SK-MEL-5 (cell line): ENCODE measurements at regions not wholly inside any gene's neighbourhood (a gene's known extent, or its start where the extent isn't known, plus 50 kb on each side); places are given as distances from the start of the nearest gene placed in this dataset.

Source experiments
- DNase-seq: peaks from one replicate; pipeline ENCODE4 v3.0.0-alpha.2; 2016; ENCODE audit warnings: low read depth, low spot score
- in situ Hi-C: cut with HindIII; loops from 2 replicates; pipeline ENCODE4 v1.10.0; 2016; ENCODE audit warnings: low sequenced_read_pairs, high pct_unique_total_duplicates, low pct_unique_long_range_greater_than_20kb

GRCh38 chr21:15421441-15421881 is 308.3 kb upstream of the USP25 start:
- in situ Hi-C loops, result no loop called here
- DNase-seq, result peak; percentile 2

- in situ Hi-C loops, result no loop called here
- no peak for DNase-seq
These were observed 307.8 kb upstream of the USP25 start for GRCh38 chr21:15421947-15422346.

GRCh38 chr21:15422783-15423182 is 307.0 kb upstream of the USP25 start:
- DNase-seq, result no peak
- in situ Hi-C loops, result no loop called here

- in situ Hi-C loops, result no loop called here
- no peak for DNase-seq
These were observed 305.9 kb upstream of the USP25 start for GRCh38 chr21:15423676-15424445.

GRCh38 chr21:15425049-15425448 is 304.7 kb upstream of the USP25 start:
- in situ Hi-C loops, result no loop called here
- DNase-seq, result no peak

GRCh38 chr21:15430023-15430422 is 299.8 kb upstream of the USP25 start:
- in situ Hi-C loops, result no loop called here
- no peak for DNase-seq

- in situ Hi-C loops, result no loop called here
- no peak for DNase-seq
These were observed 299.2 kb upstream of the USP25 start for GRCh38 chr21:15430577-15430976.

GRCh38 chr21:15431053-15431452 is 298.7 kb upstream of the USP25 start:
- in situ Hi-C loops, result no loop called here
- no peak for DNase-seq

- in situ Hi-C loops, result no loop called here
- DNase-seq, result no peak
These were observed 296.7 kb upstream of the USP25 start for GRCh38 chr21:15433091-15433490.

- no peak for DNase-seq
- in situ Hi-C loops, result no loop called here
These were observed 295.4 kb upstream of the USP25 start for GRCh38 chr21:15434163-15434905.

- no peak for DNase-seq
- in situ Hi-C loops, result no loop called here
These were observed 293.8 kb upstream of the USP25 start for GRCh38 chr21:15436031-15436430.

- in situ Hi-C loops, result no loop called here
- DNase-seq, result no peak
These were observed 291.9 kb upstream of the USP25 start for GRCh38 chr21:15437883-15438282.

- no peak for DNase-seq
- in situ Hi-C loops, result no loop called here
These were observed 290.1 kb upstream of the USP25 start for GRCh38 chr21:15439726-15440125.

GRCh38 chr21:15441060-15441493 is 288.7 kb upstream of the USP25 start:
- in situ Hi-C loops, result no loop called here
- DNase-seq, result peak; percentile 19

- in situ Hi-C loops, result no loop called here
- no peak for DNase-seq
These were observed 287.8 kb upstream of the USP25 start for GRCh38 chr21:15441992-15442391.

- in situ Hi-C loops, result no loop called here
- no peak for DNase-seq
These were observed 286.9 kb upstream of the USP25 start for GRCh38 chr21:15442743-15443469.

- in situ Hi-C loops, result no loop called here
- no peak for DNase-seq
These were observed 286.1 kb upstream of the USP25 start for GRCh38 chr21:15443740-15444117.

- in situ Hi-C loops, result no loop called here
- DNase-seq, result no peak
These were observed 285.4 kb upstream of the USP25 start for GRCh38 chr21:15444118-15444960.
